NB4 (cell line): ENCODE measurements at regions not wholly inside any gene's neighbourhood (a gene's known extent, or its start where the extent isn't known, plus 50 kb on each side); places are given as distances from the start of the nearest gene placed in this dataset.

ENCODE experiments used
- DNase-seq: peaks from one replicate; pipeline ENCODE4 v3.0.0; 2010; ENCODE audit warnings: low read depth
- H3K4me3 ChIP-seq: one replicate; pipeline ENCODE4 v1.5.1; 2011; ENCODE audit warnings: mild to moderate bottlenecking, low read depth, low read length, moderate library complexity
- MYC ChIP-seq: IDR thresholded peaks from 2 replicates; pipeline ENCODE4 v1.6.1; 2011; ENCODE audit warnings: low read depth, low read length
- POLR2A ChIP-seq: IDR thresholded peaks from 2 replicates; pipeline ENCODE4 v1.6.1; 2011; ENCODE audit warnings: mild to moderate bottlenecking; ENCODE audit not compliant: insufficient read length; ENCODE audit errors: extremely low read depth
- TF ChIP-seq, protein P1 (sequence below): IDR thresholded peaks from one replicate; pipeline ENCODE4 v1.5.1; 2012; ENCODE audit warnings: low read depth, low read length
- TF ChIP-seq, protein P2 (sequence below): IDR thresholded peaks from 2 replicates; pipeline ENCODE4 v1.6.1; 2011; ENCODE audit warnings: low read depth, low read length

DNA sequence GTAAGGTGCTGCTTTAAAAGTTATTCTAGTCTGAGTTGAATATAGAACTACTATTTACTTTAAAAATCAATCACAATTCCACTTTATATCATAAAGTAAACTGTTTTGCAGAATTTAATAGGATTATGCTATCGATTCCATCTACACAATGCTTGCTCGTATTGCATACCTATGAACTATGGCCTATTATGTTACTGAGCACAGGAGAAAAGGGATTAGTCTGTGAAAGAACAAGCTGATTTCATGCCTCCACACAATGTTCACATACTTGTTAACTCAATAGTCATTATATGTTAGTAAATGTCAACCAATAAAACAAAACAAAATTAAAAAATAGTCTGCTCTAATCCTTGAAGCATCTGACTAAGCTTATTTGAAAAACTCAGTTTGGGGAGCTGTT, 223.6 kb downstream of the PCDH10 start:
- TF ChIP-seq POLR2A (no peak), MYC (no peak)
- TF ChIP-seq, protein P1, sequence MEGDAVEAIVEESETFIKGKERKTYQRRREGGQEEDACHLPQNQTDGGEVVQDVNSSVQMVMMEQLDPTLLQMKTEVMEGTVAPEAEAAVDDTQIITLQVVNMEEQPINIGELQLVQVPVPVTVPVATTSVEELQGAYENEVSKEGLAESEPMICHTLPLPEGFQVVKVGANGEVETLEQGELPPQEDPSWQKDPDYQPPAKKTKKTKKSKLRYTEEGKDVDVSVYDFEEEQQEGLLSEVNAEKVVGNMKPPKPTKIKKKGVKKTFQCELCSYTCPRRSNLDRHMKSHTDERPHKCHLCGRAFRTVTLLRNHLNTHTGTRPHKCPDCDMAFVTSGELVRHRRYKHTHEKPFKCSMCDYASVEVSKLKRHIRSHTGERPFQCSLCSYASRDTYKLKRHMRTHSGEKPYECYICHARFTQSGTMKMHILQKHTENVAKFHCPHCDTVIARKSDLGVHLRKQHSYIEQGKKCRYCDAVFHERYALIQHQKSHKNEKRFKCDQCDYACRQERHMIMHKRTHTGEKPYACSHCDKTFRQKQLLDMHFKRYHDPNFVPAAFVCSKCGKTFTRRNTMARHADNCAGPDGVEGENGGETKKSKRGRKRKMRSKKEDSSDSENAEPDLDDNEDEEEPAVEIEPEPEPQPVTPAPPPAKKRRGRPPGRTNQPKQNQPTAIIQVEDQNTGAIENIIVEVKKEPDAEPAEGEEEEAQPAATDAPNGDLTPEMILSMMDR: no peak
- TF ChIP-seq, protein P2, sequence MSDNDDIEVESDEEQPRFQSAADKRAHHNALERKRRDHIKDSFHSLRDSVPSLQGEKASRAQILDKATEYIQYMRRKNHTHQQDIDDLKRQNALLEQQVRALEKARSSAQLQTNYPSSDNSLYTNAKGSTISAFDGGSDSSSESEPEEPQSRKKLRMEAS: no peak
- no peak overlapping the region for H3K4me3 ChIP-seq
- DNase-seq: no peak

DNA sequence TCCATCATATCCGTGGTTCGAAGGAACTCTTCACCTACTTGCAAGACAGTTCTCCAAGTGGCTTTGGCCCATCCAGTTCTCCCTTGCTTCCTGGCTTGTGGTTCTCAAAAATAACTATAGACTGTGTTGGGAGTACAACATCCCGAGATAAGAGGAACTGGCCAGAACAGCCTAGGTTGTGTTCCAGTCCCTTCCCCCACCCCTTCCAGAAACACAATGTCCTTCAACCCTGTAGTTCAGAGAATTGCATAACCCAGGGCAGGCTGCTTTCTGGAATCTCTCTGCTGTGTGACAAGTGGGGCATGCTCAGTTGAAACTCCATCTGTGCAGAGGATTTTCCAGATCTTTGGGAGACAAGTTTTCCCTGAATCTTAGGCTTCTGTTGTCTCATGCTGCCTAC, 206.5 kb downstream of the PCDH10 start:
- TF ChIP-seq POLR2A (no peak), MYC (no peak)
- TF ChIP-seq, protein P1: no peak
- TF ChIP-seq, protein P2: no peak
- H3K4me3 ChIP-seq: no peak overlapping the region
- no peak for DNase-seq

DNA sequence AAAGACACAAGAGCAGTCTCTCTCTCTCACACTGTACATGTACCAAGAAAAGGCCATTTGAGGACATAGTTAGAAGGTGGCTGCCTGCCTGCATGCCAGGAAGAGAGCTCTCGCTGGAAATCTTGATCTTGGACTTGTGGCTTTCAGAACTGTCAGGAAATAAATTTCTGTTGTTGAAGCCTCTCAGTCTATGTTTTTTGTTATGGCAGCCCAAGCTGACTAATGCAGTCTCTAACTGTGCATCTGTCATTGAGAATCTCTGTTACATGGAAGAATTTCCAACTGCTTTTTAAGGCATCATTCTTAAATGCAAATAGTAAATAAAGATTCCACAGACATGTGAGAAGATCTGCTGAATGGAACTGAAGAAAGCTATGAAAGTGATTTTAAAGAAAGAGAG, 198.3 kb downstream of the PCDH10 start:
- H3K4me3 ChIP-seq: no peak overlapping the region
- TF ChIP-seq POLR2A: no peak
- DNase-seq: no peak

DNA sequence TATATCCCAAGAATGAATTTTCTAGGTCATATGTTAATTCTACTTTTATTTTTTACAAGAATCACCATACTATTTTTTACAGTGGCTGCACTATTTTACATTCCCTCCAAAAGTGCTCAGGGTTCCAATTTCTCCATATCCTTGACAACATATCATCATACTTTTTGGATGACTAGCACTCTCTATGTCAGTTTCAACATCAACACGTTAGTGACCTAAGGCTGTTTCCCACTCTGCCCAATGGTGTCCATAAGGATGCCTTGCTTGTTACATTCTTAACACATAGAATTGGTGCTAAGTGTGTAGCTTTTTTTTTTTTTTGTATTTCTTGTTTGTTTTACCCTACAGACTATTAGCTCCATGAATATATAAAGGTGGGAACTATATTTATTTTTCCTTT, 175.4 kb downstream of the PCDH10 start:
- no peak for DNase-seq
- H3K4me3 ChIP-seq: no peak overlapping the region
- TF ChIP-seq, protein P2: no peak
- TF ChIP-seq MYC (no peak), POLR2A (no peak)
- TF ChIP-seq, protein P1: no peak

DNA sequence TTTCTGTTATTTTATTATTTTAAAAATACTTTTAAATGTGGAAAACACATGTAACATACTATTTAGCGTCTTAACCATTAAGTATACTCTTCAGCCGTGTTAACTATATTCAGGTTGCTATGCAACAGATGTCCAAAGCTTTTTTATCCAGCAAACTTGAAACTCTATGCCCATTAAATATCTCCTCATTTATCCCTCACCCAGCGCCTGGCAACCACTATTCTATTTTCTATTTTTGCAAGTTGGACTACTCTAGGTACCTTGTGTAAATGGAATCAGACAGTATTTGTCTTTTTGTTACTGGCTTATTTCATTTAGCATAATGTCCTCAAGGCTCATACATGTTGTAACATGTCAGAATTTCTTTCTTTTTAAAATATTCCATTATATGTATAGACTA, 174.6 kb downstream of the PCDH10 start:
- H3K4me3 ChIP-seq: no peak overlapping the region
- TF ChIP-seq, protein P2: no peak
- TF ChIP-seq MYC: no peak
- TF ChIP-seq POLR2A: no peak
- TF ChIP-seq, protein P1: no peak
- DNase-seq: no peak

DNA sequence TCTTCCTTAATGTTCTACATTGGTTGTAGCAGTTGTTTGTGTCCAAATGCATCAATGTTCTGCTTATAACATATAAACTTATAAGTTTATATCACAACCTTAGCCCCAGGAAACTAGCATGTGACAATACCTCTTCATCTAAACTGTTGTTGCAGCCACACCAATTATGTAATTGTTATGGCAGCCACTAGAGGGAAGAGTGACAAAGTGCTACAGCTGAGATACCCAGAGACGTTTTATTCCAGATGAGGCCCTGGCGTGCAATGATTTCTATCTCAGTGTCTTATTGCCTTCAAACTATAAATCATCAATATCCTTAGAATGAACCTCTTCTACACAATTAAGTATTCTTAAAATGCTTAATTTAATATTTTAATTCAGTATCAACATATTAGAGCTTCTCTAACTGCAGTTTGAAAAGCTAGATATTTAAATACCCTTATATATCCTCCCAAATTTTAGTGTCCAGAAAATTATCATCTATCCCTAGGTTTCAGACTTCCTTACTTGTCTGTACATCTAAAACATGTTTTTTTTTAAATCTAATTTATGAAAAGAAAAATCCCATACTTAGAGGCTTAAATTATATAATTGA, 171.6 kb downstream of the PCDH10 start:
- TF ChIP-seq POLR2A: no peak
- TF ChIP-seq, protein P1: peak; percentile 44
- peak; percentile 36 for DNase-seq

More for the DNA sequence above, 171.6 kb downstream of the PCDH10 start:
- H3K4me3 ChIP-seq: no peak overlapping the region
